MCF 10A (cell line): ENCODE measurements at regions not wholly inside any gene's neighbourhood (a gene's known extent, or its start where the extent isn't known, plus 50 kb on each side); places are given as distances from the start of the nearest gene placed in this dataset.

Source experiments
- BruUV-seq: library from RNA; stranded (reverse); fragments of 400-500 nt; replicated peaks from 2 replicates; lab custom pipeline; 2021; lab: Mats Ljungman, UMichigan
- CTCF ChIA-PET: fragments of 300-600 bp; sonication (Branson Sonifier 250); formaldehyde crosslinking; extraction: SDS; loops from one replicate; lab custom pipeline; 2021; ENCODE audit warnings: antibody characterized with exemption, inconsistent platforms; lab: Yijun Ruan, JAX
- POLR2A ChIA-PET: fragments of 300-600, 350-650 bp; sonication (Branson Sonifier 250); formaldehyde crosslinking; extraction: SDS; loops from one replicate; lab custom pipeline; 2020; ENCODE audit warnings: antibody characterized with exemption, inconsistent platforms; lab: Yijun Ruan, JAX
- DNase-seq: peaks from one replicate; pipeline ENCODE4 v3.0.0-alpha.2; 2018; ENCODE audit not compliant: unreplicated experiment
- H3K27ac Mint-ChIP-seq: one replicate; pipeline ENCODE4 v1.8.0; 2022; ENCODE audit warnings: mild to moderate bottlenecking, low read depth, mixed read lengths; ENCODE audit not compliant: unreplicated experiment
- H3K27me3 Mint-ChIP-seq: one replicate; pipeline ENCODE4 v1.8.0; 2022; ENCODE audit warnings: mixed read lengths; ENCODE audit not compliant: insufficient read depth, unreplicated experiment
- H3K36me3 Mint-ChIP-seq: one replicate; pipeline ENCODE4 v1.8.0; 2022; ENCODE audit warnings: mild to moderate bottlenecking, moderate library complexity, mixed read lengths; ENCODE audit not compliant: insufficient read depth, unreplicated experiment
- H3K4me1 Mint-ChIP-seq: one replicate; pipeline ENCODE4 v1.8.0; 2022; ENCODE audit warnings: mixed read lengths; ENCODE audit not compliant: insufficient read depth, unreplicated experiment
- H3K4me3 Mint-ChIP-seq: one replicate; pipeline ENCODE4 v1.8.0; 2022; ENCODE audit warnings: mild to moderate bottlenecking, moderate library complexity, mixed read lengths; ENCODE audit not compliant: unreplicated experiment
- H3K9me3 Mint-ChIP-seq: one replicate; pipeline ENCODE4 v1.8.0; 2022; ENCODE audit warnings: mixed read lengths; ENCODE audit not compliant: unreplicated experiment
- CTCF ChIP-seq: fragments of 200-600 bp; IDR thresholded peaks from one replicate; pipeline ENCODE4 v1.8.0; 2022; ENCODE audit warnings: antibody characterized with exemption, mild to moderate bottlenecking; ENCODE audit not compliant: unreplicated experiment
- intact Hi-C: fragments of 100-400 bp; cut with micrococcal nuclease; formaldehyde crosslinking; loops from 2 replicates; pipeline ENCODE4 v1.14.1; 2022

GRCh38 chr13:79660361-79660760 lies 179.4 kb downstream of the NDFIP2 start:
- POLR2A ChIA-PET, result no interaction called here
- H3K4me3 Mint-ChIP-seq, result no peak overlapping the region
- H3K27me3 Mint-ChIP-seq, result no peaks in the 10 kb centered on the region
- H3K4me1 Mint-ChIP-seq, result peaks cover 15% of the 10 kb centered on the region
- no peak for TF ChIP-seq CTCF
- DNase-seq, result no peak
- no peaks in the 10 kb centered on the region for H3K9me3 Mint-ChIP-seq
- H3K27ac Mint-ChIP-seq, result no peak overlapping the region
- CTCF ChIA-PET, result interaction anchor here (0.6 to 1.3 kb wide), 3 partner anchors 15 to 1294 kb away, joined by 3 to 5 read pairs (median 5); no protein-coding TSS in a partner anchor
- no TSS peak for BruUV-seq
- intact Hi-C loops, result no loop called here
- H3K36me3 Mint-ChIP-seq, result no peaks in the 10 kb centered on the region

- POLR2A ChIA-PET, result no interaction called here
- DNase-seq, result no peak
- BruUV-seq, result no TSS peak
- H3K27me3 Mint-ChIP-seq, result no peaks in the 10 kb centered on the region
- H3K27ac Mint-ChIP-seq, result no peak overlapping the region
- intact Hi-C loops, result no loop called here
- TF ChIP-seq CTCF, result no peak
- H3K4me3 Mint-ChIP-seq, result no peak overlapping the region
- no peaks in the 10 kb centered on the region for H3K9me3 Mint-ChIP-seq
- CTCF ChIA-PET, result interaction anchor here (0.6 to 2.0 kb wide), 7 partner anchors 9 to 1359 kb away, joined by 3 to 7 read pairs (median 3); no protein-coding TSS in a partner anchor
- peaks cover 15% of the 10 kb centered on the region for H3K4me1 Mint-ChIP-seq
- H3K36me3 Mint-ChIP-seq, result no peaks in the 10 kb centered on the region
Measured at GRCh38 chr13:79659121-79659521, 178.2 kb downstream of the NDFIP2 start.

GRCh38 chr13:79658333-79658975 lies 177.5 kb downstream of the NDFIP2 start:
- no TSS peak for BruUV-seq
- Mint-ChIP-seq H3K27ac (no peak overlapping the region), H3K36me3 (no peaks in the 10 kb centered on the region), H3K27me3 (no peaks in the 10 kb centered on the region), H3K4me3 (no peak overlapping the region), H3K9me3 (no peaks in the 10 kb centered on the region), H3K4me1 (peaks cover 15% of the 10 kb centered on the region)
- TF ChIP-seq CTCF, result no peak
- ChIA-PET CTCF (interaction anchor here (0.6 to 2.0 kb wide), 8 partner anchors 10 to 1359 kb away, joined by 3 to 7 read pairs (median 4); no protein-coding TSS in a partner anchor), POLR2A (interaction anchor here (0.8 kb wide), 1 partner anchor 11 kb away, joined by 4 read pairs; no protein-coding TSS in a partner anchor)
- DNase-seq, result no peak
- intact Hi-C loops, result no loop called here

GRCh38 chr13:79655509-79655908 lies 174.6 kb downstream of the NDFIP2 start:
- no peak for TF ChIP-seq CTCF
- Mint-ChIP-seq H3K27me3 (no peaks in the 10 kb centered on the region), H3K9me3 (no peaks in the 10 kb centered on the region), H3K4me1 (peaks cover 15% of the 10 kb centered on the region), H3K4me3 (no peak overlapping the region), H3K36me3 (no peaks in the 10 kb centered on the region), H3K27ac (no peak overlapping the region)
- no TSS peak for BruUV-seq
- intact Hi-C loops, result no loop called here
- DNase-seq, result no peak
- ChIA-PET CTCF (interaction anchor here (0.5 to 1.0 kb wide), 4 partner anchors 685 to 1258 kb away, joined by 3 to 5 read pairs (median 4); no protein-coding TSS in a partner anchor), POLR2A (interaction anchor here (0.5 to 1.0 kb wide), 3 partner anchors 12 to 119 kb away, joined by 3 to 4 read pairs (median 4); no protein-coding TSS in a partner anchor)
